Breast epithelium (tissue), 3 donors: ENCODE measurements at regions not wholly inside any gene's neighbourhood (a gene's known extent, or its start where the extent isn't known, plus 50 kb on each side); places are given as distances from the start of the nearest gene placed in this dataset.

Experiments used
- POLR2A ChIP-seq: fragments of 450-650 bp; IDR thresholded peaks from one replicate; pipeline ENCODE4 v1.6.1; 2016; ENCODE audit warnings: antibody characterized with exemption, mild to moderate bottlenecking, moderate library complexity
- POLR2AphosphoS5 ChIP-seq, 3 donors: sonication (generic); formaldehyde crosslinking; IDR thresholded peaks; one replicate each; pipeline ENCODE4 v1.6.1; 2017; ENCODE audit warnings: antibody characterized with exemption in 3 of 3
- TF ChIP-seq, protein P1 (sequence below), 3 donors: fragments of 450-650 bp; IDR thresholded peaks; one replicate each; pipeline ENCODE4 v1.5.1; 2016 to 2017; ENCODE audit warnings: antibody characterized with exemption in 3 of 3, mild to moderate bottlenecking in 3 of 3, moderate library complexity in 3 of 3

DNA sequence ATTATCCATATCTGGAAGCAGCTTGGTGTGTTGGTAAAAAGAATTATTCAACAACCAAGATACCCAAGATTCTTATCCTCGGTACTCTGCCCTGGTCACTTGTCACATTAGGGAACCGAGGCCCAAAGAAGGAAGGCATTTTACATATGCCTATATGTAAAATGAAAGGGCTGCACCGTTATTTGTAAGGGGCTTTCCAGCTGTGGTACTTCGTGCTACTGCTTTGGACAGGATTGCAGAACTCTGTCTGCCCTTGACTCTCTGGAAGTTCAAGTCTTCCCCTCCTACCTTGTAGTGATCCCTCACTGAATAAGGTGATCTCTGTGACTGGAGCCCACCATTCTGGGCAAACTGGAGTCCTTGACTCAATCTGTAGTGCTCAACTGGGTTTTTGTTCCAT, 198.9 kb upstream of the TOPAZ1 start:
- TF ChIP-seq, protein P1, sequence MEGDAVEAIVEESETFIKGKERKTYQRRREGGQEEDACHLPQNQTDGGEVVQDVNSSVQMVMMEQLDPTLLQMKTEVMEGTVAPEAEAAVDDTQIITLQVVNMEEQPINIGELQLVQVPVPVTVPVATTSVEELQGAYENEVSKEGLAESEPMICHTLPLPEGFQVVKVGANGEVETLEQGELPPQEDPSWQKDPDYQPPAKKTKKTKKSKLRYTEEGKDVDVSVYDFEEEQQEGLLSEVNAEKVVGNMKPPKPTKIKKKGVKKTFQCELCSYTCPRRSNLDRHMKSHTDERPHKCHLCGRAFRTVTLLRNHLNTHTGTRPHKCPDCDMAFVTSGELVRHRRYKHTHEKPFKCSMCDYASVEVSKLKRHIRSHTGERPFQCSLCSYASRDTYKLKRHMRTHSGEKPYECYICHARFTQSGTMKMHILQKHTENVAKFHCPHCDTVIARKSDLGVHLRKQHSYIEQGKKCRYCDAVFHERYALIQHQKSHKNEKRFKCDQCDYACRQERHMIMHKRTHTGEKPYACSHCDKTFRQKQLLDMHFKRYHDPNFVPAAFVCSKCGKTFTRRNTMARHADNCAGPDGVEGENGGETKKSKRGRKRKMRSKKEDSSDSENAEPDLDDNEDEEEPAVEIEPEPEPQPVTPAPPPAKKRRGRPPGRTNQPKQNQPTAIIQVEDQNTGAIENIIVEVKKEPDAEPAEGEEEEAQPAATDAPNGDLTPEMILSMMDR (IDR thresholded peaks at IDR 0.05) = no peak
- TF ChIP-seq POLR2A = no peak
- no peak for TF ChIP-seq POLR2AphosphoS5 (IDR thresholded peaks at IDR 0.05)
